ENCODE measurements at regions not wholly inside any gene's neighbourhood (a gene's known extent, or its start where the extent isn't known, plus 50 kb on each side); places are given as distances from the start of the nearest gene placed in this dataset.

DNA sequence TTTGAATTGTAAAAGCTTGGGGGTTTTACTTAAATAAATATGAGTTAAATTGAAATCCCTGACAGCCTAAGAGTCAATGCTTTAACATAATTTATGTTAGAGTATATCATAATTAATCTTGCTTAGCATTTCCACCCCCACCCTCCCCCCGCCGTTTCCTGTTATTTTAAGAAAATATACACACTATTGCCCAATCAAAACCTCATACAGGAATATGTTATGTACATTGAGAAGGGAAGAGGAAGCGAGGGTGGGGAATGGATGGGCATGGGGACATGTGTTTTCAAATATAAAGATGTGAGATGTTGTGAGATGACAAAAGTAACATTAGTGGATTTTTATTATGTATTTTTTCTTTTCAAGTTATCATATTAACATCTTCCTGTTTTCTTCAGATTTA is 561.1 kb upstream of the MEF2C start:
- TF ChIP-seq, protein P1, sequence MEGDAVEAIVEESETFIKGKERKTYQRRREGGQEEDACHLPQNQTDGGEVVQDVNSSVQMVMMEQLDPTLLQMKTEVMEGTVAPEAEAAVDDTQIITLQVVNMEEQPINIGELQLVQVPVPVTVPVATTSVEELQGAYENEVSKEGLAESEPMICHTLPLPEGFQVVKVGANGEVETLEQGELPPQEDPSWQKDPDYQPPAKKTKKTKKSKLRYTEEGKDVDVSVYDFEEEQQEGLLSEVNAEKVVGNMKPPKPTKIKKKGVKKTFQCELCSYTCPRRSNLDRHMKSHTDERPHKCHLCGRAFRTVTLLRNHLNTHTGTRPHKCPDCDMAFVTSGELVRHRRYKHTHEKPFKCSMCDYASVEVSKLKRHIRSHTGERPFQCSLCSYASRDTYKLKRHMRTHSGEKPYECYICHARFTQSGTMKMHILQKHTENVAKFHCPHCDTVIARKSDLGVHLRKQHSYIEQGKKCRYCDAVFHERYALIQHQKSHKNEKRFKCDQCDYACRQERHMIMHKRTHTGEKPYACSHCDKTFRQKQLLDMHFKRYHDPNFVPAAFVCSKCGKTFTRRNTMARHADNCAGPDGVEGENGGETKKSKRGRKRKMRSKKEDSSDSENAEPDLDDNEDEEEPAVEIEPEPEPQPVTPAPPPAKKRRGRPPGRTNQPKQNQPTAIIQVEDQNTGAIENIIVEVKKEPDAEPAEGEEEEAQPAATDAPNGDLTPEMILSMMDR (IDR thresholded peaks at IDR 0.05; ENCODE audit: low read length, missing control alignments), result no peak

DNA sequence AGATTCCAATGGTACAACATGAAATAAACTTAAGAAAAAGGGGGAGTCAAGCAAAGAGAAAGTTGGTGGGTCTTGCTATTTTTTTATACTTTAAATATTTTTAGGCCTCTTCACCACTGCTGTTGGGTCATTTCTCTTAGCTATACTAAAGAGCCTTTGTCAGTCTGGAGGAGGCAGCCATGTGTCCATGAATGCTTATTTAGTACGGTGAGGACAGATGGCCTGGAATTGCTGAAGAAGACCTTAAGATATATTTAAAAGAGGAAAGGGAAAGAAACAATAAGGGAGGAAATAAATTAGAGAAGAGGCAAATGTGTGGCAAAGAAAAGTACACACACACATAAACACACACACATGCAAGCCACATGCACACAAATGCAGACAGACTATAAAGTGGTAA is 560.5 kb upstream of the MEF2C start:
- no peak overlapping the region for H3K4me3 ChIP-seq (replicated peaks; ENCODE audit: low read depth, low read length)
- TF ChIP-seq, protein P1 (IDR thresholded peaks at IDR 0.05; ENCODE audit: low read length, missing control alignments), result no peak
- no peak for DNase-seq (ENCODE audit: low read depth)

More for the DNA sequence above, 561.1 kb upstream of the MEF2C start:
- no peak overlapping the region for H3K4me3 ChIP-seq (replicated peaks; ENCODE audit: low read depth, low read length)
- DNase-seq (ENCODE audit: low read depth), result no peak

DNA sequence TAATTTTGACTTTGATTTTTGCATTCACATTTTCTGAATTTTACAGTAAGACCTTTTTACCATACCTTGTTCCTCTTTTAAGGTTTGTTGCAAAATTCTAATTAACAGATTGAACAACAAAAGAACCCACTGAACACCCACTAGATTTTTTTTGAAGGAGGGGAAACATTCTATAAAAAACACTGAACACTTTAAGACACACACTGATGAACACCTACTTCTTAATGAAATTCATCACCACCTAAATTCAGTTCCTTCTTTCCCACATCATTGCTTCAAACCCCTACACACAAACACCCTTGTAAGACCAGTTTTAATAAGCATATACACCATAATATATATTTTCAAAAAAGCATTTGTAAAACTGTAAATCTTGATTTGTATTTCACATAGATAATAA is 559.0 kb upstream of the MEF2C start:
- no peak for DNase-seq (ENCODE audit: low read depth)
- no peak overlapping the region for H3K4me3 ChIP-seq (replicated peaks; ENCODE audit: low read depth, low read length)
- TF ChIP-seq, protein P1 (IDR thresholded peaks at IDR 0.05; ENCODE audit: low read length, missing control alignments), result no peak

DNA sequence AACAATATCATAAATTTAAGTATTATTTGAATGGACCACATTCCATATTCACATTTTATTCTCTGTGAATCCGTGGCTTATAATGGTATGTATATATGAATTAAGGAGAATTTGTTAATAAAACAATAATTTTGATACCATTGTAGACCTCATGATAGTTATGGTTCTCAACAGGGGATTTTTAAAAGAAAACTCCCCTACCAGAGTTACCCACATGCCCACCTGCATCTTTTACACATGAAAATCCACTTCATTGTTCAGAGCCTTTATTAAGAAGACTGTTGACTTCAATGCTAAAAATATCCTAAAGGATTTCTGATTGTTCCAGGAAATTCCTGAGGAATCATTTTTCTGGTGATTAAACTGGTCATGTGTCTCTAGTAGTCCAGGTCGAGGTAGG is 557.7 kb upstream of the MEF2C start:
- TF ChIP-seq, protein P1 (IDR thresholded peaks at IDR 0.05; ENCODE audit: low read length, missing control alignments), result no peak
- no peak for DNase-seq (ENCODE audit: low read depth)
- no peak overlapping the region for H3K4me3 ChIP-seq (replicated peaks; ENCODE audit: low read depth, low read length)

DNA sequence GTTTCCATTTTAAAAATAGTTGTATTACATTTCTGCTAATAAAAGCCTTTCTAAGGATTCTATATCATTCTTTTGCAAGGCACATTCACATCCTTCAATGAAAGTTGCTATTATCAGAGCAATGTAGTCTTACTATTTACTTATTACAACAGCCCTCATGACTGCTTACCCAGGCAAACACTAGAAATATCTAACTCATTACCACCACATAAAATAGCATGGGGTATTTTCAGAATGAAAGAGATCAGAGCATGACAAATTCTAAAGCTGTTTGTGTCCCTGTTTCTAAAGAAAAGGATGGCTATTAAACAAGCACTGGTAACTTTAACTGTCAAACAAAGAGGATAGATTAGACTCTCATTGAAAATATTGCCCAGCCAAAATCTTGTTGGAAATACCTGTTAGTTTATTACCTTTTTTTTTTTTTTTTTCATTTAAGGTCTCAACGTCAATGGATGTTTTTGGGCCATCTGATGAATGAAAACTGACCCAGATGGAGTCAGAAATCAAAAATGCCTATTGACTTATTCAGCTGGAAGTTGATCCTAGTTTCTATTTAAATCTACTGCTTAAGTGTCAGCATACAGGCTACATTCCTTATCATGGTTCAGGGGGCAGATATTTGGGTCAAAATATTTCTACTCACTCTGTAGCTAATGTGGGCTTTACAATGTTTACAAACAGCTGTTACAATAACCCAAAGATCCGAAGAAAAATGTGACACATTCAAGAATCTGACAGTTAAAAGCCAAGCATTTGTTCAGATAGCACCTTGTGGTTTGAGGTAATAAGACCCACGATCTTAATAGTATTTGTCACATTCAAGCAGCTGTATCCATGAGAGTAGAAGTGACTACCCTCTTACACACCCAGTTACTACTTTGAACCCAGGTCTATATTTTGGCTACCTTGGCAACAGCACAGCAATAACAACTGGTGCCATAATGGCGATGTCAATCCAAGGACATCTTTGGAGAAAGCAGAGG is 554.8 kb upstream of the MEF2C start:
- DNase-seq (ENCODE audit: low read depth), result no peak
- H3K4me3 ChIP-seq (replicated peaks; ENCODE audit: low read depth, low read length), result no peak overlapping the region
- TF ChIP-seq, protein P1 (IDR thresholded peaks at IDR 0.05; ENCODE audit: low read length, missing control alignments), result no peak

DNA sequence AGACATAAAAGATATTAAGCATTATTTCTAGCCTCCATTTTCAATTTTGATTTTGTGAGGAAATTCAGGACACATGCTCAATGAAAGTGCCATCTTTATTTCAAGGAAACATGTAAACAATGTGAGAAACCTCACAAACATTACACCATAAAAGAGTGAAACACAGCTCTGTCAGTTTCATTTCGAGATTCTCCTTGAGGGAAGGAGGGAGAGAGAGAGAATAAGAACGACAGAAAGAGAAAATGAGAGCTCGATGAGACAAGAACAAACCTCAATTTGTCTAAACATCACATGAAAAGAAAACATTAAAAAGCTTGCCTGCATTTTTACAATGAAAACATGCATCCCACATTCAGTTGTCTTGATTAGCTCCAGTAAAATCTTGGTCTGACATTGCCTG is 553.5 kb upstream of the MEF2C start:
- DNase-seq (ENCODE audit: low read depth), result no peak
- TF ChIP-seq, protein P1 (IDR thresholded peaks at IDR 0.05; ENCODE audit: low read length, missing control alignments), result no peak
- H3K4me3 ChIP-seq (replicated peaks; ENCODE audit: low read depth, low read length), result no peak overlapping the region

Data from fibroblast of pulmonary artery (primary cell).